NCI-H748 (cell line): ENCODE measurements at regions not wholly inside any gene's neighbourhood (a gene's known extent, or its start where the extent isn't known, plus 50 kb on each side); places are given as distances from the start of the nearest gene placed in this dataset.

Experiments
- DNase-seq: peaks from one replicate; lab custom pipeline; 2025; ENCODE audit not compliant: unreplicated experiment; lab: John Stamatoyannopoulos, UW

DNA sequence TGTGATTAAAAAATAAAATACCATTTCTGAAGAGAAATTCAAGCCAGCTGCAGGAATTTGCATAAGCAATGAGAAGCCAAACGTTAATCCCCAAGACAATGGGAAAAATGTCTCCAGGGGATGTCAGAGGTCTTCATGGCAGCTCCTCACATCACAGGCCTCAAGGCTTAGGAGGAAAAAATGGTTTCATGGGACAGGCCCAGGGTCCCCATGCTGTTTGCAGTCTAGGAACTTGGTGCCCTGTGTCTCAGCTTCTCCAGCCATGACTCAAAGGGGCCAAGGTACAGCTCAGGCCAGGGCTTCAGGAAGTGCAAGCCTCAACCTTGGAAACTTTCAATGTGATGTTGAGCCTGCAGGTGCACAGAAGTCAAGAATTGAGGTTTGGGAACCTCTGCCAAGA lies 1428.4 kb upstream of the CDH2 start:
- no peak for DNase-seq

GRCh38 chr18:29596959-29597358 lies 1420.0 kb upstream of the CDH2 start:
- DNase-seq = no peak

GRCh38 chr18:29594493-29594892 lies 1417.6 kb upstream of the CDH2 start:
- DNase-seq = peak; percentile 14

DNA sequence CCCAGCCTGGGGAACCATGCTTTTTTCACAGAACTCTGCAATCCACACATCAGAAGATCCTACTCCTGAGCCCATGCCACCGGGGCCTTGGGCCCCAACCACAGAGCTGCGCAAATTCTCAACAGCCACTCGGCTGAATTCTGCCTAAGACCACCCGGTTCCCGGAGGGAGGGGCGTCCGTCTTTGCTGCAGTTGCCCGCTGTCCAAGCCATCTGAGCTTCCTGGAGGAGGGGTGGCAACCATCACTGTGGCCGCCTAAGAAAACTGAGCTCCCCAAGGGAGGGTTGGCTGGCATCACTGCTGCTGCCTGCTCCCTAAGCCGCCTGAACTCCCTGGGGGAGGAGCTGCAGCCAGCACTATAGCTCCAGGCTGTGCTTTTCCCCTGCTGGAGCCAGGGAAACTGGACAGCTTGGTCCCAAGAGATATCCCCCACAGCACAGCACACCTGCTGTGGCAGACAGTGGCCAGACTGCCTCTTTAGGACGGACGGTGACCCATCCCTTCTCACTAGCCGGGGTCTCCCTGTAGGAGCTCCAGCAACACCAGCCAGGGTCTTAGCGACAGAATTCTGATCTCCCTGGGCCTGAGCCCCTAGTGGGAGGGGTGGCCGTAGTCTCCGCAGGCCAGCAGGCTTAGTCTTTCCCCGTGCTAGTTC lies 1411.6 kb upstream of the CDH2 start:
- DNase-seq = no peak

DNA sequence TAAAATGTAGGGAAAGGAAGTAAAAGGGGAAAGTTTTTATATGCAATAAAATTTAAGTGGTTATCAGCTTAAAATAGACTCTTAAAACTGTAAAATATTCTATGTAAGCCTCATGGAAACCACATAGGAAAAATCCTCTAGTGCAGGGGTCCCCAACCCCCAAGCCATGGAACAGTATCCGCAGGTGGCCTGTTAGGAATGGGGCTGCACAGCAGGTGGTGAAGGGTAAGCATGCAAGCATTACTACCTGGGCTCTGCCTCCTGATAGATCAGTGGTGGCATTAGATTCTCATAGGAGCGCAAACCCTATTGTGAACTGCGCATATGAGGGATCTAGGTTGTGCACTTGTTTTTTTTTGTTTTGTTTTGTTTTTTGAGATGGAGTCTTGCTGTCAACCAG lies 1409.3 kb upstream of the CDH2 start:
- DNase-seq = no peak

- DNase-seq = no peak
Observed at GRCh38 chr18:29560270-29560669, 1383.3 kb upstream of the CDH2 start.

GRCh38 chr18:29556070-29556469 lies 1379.1 kb upstream of the CDH2 start:
- DNase-seq = no peak

- no peak for DNase-seq
Observed at GRCh38 chr18:29549759-29550158, 1372.8 kb upstream of the CDH2 start.

- no peak for DNase-seq
Observed at GRCh38 chr18:29547626-29548025, 1370.7 kb upstream of the CDH2 start.

- no peak for DNase-seq
Observed at GRCh38 chr18:29540548-29540947, 1363.6 kb upstream of the CDH2 start.

DNA sequence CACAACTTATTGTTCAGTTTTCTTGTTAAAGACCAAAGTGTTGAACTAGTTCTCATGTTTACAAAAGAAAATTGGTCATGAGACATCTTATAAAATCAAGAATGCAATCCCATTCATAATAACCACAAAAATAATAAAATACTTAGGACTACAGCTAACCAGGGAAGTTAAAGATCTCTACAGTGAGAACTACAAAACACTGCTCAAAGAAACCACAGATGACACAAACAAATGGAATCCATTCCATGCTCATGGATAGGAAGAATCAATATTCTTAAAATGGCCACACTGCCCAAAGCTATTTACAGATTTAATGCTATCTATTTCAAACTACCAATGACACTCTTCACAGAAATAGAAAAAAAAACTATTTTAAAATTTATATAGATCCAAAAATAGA lies 1354.8 kb upstream of the CDH2 start:
- DNase-seq = no peak

DNA sequence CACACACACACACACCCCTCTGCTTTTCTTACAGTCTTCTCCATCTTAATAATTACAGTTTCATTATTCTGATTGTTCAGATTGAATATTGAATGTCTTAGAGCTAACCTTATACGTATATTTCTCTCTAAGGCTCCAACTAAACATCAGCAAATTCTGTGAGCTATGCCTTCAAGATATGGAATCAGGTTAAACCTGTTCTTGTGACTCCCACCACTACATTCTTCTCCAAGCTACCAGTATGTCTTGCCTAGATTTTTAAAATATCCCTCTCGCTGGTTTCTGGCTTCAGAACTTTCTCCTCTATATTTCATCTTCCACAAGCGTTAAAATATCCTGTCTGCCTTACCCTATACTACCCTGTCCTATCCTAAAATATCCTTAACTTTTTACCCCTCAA lies 1346.4 kb upstream of the CDH2 start:
- DNase-seq = no peak

- no peak for DNase-seq
Observed at GRCh38 chr18:29512761-29513160, 1335.8 kb upstream of the CDH2 start.

DNA sequence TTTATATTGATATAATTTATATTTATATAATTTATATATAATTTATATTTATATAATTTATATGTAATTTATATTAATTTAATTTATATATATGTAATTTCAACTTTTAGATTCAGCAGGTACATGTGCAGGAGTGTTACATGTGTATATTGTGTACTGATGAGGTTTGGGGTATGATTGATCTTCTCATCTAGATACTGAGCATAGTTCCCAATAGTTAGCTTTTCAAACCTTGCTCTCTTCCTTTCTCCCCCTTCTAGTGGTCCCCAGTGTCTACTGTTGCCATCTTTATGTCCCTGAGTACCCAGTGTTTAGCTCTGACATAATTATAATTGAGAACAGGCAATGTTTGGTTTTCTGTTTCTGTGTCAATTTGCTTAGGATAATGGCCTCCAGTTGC lies 1335.3 kb upstream of the CDH2 start:
- peak; percentile 59 for DNase-seq

GRCh38 chr18:29501952-29502351 lies 1325.0 kb upstream of the CDH2 start:
- DNase-seq = no peak

- DNase-seq = no peak
Observed at GRCh38 chr18:29496152-29496680, 1319.3 kb upstream of the CDH2 start.

DNA sequence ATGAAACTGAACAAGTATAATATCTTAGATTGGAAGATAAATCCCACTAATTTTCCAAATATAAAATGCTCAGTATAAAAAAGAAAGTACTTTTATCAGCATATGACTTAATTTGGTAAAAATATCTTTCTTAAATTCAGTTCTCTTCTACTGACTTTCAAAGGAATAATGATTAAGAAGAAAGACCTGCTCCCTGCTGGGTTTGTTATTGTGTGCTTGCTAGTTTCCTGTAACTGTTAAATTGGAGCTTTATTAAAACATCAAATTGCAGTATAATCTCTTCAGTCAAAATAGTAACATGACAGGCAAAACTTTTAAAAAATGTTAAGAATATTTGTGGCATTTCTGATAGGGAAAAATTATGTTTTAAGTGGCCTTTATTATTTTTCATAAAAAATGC lies 1317.4 kb upstream of the CDH2 start:
- no peak for DNase-seq

- no peak for DNase-seq
Observed at GRCh38 chr18:29491907-29492306, 1315.0 kb upstream of the CDH2 start.

DNA sequence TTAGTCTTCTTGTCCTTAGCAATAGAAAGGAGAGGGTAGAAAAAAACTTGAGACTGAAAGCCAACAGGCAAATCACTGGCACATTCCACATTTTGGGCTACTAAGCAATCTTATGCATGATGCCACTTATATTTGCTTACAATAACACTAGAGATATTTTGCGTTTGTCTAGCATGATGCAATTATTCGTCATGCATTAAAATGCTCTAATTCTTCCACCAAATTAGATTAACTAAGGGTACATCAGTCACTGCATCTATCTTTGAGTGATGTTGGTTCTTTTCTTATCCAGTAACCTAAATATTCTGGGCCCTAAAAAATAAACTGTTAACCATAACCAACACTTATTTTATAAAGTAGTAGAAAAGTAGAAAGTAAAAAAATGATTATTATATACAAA lies 1311.7 kb upstream of the CDH2 start:
- DNase-seq = no peak

- DNase-seq = no peak
Observed at GRCh38 chr18:29465526-29465925, 1288.6 kb upstream of the CDH2 start.

DNA sequence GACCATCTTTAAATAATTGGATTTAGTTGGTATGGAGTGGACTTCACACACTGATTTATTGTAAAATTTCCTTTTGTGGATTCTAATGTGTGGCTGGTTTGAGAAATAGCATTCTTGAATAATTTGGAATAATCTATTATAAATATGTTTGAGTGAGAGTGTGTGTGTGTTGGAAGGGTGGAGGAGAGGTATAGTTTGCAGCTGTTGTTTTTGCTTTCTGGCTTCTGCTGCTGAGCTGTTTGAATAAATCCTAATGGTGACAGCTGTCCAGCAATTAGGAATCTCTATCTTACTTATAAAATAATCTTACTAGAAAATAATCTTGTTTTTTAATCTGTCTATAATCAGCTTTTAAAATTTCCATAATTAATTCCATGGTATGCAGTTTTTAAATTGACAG lies 1283.0 kb upstream of the CDH2 start:
- no peak for DNase-seq

GRCh38 chr18:29457316-29457889 lies 1280.5 kb upstream of the CDH2 start:
- DNase-seq = no peak

DNA sequence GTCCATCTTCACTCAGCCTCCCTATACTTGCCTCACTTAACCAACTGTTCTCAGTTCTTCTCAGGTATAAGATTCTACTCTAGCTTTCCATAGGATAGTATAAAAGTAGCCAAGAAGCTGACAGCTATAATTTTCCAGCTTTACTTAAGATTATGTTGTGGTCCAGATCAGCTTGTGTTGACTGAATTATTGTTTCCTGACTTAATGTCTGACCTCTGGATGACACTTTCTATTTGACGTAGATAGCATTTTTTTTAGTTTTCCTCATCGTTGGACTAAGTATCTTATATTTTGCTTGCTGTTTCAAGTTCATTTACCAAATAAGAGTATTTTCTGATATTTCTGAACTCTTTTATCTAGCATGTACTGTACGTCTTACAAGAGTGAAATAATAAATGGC lies 1272.5 kb upstream of the CDH2 start:
- no peak for DNase-seq
